HG03565 (cell line): ENCODE measurements at regions not wholly inside any gene's neighbourhood (a gene's known extent, or its start where the extent isn't known, plus 50 kb on each side); places are given as distances from the start of the nearest gene placed in this dataset.
"Not testable (repeated sequence)": the region's sequence is repeated elsewhere in the genome, so short reads cannot be mapped to it uniquely, and the experiment has no call there.

ENCODE experiments used
- ATAC-seq: cut with Tn5 transposase; IDR thresholded peaks from one replicate; pipeline ENCODE4 v1.9.1; 2021; ENCODE audit warnings: mild to moderate bottlenecking, moderate library complexity; ENCODE audit not compliant: unreplicated experiment

GRCh38 chr7:119905495-119905894 is 367.5 kb upstream of the KCND2 start:
- no peak for ATAC-seq

- no peak for ATAC-seq
Measured at GRCh38 chr7:119908948-119909347, 364.0 kb upstream of the KCND2 start.

GRCh38 chr7:119914119-119914518 is 358.9 kb upstream of the KCND2 start:
- not testable (repeated sequence) for ATAC-seq

- no peak for ATAC-seq
Measured at GRCh38 chr7:119916501-119916900, 356.5 kb upstream of the KCND2 start.

DNA sequence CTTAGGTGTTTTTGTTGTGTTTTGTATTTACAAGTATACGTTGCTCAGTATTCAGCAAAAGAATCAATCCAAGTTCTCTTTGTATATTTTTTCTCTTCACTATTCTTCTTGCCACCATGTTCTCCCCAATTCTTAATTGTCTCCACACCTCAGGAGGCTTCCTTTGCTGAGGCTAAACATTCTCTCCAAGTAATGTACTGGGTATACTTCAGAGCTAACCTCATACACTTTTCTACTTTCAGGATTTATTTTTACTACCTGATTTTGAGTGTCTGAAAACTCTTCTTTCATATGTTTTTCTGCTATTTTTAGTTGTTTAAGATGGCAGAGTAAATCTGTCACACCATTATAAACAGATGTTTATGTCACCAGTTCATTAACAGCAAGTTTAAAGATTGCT is 354.8 kb upstream of the KCND2 start:
- ATAC-seq, result no peak

DNA sequence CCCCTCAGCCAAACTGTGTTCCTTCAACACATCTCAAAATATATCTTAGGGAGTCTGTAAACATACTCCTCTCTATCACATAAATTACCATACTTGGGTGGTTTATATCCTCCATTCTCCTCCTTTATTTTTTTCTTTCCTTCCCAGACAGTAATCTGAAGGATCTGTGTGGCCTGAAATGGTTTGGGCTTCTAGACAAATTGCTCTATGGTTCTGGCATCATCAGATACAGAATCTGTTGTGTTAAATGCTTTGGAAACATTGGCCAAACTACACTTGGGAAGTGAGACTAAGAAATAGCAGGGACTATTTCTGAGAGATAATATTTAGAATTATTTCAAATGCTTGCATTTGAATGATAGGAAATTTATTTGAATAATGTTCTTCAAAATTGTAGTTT is 353.0 kb upstream of the KCND2 start:
- no peak for ATAC-seq

GRCh38 chr7:119925581-119926289 is 347.2 kb upstream of the KCND2 start:
- ATAC-seq, result no peak

DNA sequence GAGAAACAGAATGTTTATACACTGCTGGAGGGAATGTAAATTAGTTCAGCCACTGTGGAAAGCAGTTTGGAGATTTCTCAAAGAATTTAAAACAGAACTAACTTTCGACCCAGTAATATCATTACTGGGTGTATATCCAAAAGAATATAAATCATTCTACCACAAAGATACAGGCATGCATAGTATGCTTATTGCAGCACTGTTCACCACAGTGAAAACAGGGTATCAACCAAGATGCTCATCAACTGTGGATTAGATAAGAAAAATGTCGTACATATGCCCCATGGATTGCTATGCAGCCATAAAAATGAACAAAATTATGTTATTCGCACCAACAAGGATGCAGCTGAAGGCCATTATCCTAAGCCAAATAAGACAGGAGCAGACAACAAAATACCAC is 343.1 kb upstream of the KCND2 start:
- no peak for ATAC-seq

- ATAC-seq, result no peak
Measured at GRCh38 chr7:119931230-119931824, 341.6 kb upstream of the KCND2 start.

- ATAC-seq, result no peak
Measured at GRCh38 chr7:119935418-119936025, 337.5 kb upstream of the KCND2 start.

DNA sequence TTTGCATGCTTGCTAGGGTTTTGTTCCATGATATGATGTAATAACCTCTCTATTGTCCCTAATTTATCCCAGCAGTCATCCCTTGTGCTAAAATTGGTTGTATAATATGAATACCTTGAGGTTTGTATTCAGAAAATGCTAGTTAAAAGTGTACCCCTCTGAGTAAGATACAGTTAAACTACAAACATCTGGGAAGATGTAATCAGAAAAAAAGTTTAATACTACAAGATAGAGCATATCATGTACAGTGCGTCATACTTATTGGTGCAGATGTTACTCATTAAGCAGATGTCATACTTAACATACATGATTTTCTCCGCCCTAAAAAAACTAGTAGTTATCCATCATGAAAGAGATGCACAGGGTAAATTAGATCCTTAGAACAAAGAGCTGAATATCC is 336.1 kb upstream of the KCND2 start:
- ATAC-seq, result no peak

DNA sequence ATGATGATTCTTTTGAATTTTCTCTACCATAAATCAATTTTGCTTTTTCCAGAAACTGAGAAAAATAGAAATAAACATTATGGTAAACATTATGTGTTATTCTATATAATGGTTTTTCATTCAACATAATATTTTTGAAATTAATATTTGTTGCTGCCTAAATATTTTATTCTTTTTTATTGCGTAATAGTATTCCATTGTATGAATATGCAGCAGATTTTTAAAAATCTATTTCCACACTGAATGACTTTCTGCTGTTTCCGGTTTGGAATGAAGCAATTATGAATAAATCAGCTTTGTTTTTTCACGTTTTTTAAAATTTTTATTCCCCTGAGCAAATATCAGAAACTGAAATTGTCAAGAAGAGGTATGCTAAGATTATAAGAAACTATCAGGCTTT is 335.2 kb upstream of the KCND2 start:
- no peak for ATAC-seq

GRCh38 chr7:119943942-119944600 is 328.9 kb upstream of the KCND2 start:
- ATAC-seq, result no peak

DNA sequence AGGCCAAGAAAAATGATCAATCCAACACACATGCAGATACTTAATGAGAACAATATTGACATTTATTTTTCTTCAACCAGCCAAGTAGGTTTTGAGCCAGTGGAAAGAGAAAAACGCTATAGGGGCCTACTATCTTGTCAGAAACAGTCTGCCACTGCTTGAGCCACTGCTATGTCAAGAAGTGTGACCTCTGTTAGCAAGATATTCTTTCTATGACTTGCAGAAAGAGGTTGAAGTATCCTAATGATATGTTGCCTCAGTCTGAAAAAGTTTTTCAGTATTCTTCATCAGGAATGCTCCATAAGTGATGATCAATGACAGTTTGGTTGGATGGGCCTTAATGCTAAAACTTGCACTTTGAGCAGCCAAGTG is 328.4 kb upstream of the KCND2 start:
- ATAC-seq, result no peak

DNA sequence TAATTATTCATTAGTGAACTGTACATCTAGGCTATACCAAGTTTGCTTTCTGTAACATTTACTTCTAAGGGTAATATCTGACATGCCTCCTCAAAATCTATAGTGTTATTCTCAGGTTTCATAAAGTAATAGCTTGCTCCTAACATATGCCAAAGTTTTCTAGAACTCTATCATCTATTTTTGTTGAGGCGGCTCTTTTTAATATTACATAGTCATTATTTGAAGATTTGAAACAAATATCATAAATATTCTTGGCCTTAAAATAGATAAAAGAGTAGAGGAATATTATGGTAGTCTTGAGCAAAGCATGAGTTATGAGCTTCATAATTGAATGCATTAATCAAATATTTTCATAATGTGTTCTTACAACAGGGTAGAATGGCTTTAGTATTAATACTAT is 327.2 kb upstream of the KCND2 start:
- no peak for ATAC-seq

- ATAC-seq, result no peak
Measured at GRCh38 chr7:119949053-119949452, 323.9 kb upstream of the KCND2 start.

DNA sequence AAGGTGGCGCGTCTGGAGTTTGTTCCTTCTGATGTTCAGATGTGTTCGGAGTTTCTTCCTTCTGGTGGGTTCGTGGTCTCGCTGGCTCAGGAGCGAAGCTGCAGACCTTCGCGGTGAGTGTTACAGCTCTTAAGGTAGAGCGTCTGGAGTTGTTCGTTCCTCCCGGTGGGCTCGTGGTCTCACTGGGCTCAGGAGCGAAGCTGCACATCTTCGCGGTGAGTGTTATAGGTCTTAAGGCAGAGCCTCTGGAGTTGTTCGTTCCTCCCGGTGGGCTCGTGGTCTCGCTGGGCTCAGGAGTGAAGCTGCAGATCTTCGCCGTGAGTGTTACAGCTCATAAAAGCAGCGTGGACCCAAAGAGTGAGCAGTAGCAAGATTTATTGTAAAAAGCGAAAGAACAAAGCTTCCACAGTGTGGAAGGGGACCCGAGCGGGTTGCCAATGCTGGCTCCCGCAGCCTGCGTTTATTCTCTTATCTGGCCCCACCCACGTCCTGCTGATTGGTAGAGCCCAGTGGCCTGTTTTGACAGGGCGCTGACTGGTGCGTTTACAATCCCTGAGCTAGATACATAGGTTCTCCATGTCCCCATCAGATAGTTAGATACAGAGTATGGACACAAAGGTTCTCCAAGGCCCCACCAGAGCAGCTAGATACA is 322.5 kb upstream of the KCND2 start:
- ATAC-seq, result not testable (repeated sequence)

- not testable (repeated sequence) for ATAC-seq
Measured at GRCh38 chr7:119951614-119952013, 321.4 kb upstream of the KCND2 start.

GRCh38 chr7:119957335-119957734 is 315.6 kb upstream of the KCND2 start:
- no peak for ATAC-seq

- no peak for ATAC-seq
Measured at GRCh38 chr7:119959811-119960210, 313.2 kb upstream of the KCND2 start.

DNA sequence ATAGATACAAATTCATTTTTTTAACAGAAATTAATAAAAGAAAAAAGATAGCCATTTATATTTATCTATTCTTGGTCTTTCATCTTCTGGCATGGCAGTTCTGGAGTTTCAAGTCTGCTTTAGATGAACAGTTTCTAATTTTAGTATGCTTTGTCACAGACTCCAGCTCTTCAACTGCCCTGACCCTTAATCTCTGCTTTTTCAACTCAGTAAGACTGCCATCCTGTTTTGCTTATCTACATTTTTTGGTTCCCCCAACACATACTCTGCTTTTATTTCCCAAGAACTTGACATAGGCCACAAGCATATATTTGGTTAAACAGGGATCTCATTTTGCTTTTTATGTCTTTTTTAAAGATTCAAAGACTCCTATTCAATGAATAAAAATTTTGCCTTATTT is 309.3 kb upstream of the KCND2 start:
- ATAC-seq, result no peak
